ENCODE measurements at regions not wholly inside any gene's neighbourhood (a gene's known extent, or its start where the extent isn't known, plus 50 kb on each side); places are given as distances from the start of the nearest gene placed in this dataset.

DNA sequence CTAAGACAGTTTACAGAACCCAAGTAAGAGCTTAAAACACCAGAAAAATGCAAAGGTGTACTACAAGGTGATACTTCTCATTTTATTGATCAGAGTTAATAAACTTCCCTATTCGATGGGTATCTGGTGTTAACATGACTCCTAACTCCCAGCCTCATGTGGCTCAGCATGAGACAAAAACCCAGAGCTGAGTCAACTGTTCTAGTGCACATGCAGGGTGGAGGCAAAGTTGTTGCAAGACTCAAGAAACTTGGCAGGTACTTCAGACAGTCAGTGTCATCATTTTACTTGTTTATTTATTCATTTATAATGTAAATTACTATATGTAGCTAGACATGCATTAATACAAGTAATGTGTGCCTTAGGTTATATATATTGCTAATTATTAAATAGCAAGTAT lies 216.6 kb upstream of the DSEL start:
- DNase-seq: no peak
- Mint-ChIP-seq H3K27ac (no peak overlapping the region), H3K9me3 (no peaks in the 10 kb centered on the region), H3K4me3 (no peak overlapping the region), H3K4me1 (ENCODE audit: low read depth) (no peaks in the 10 kb centered on the region), H3K36me3 (ENCODE audit: low read depth) (no peaks in the 10 kb centered on the region), H3K27me3 (ENCODE audit: low read depth) (no peaks in the 10 kb centered on the region)
- intact Hi-C loops (cut with micrococcal nuclease): no loop called here
- CTCF ChIA-PET: no interaction called here

- no peaks in the 10 kb centered on the region for H3K4me1 Mint-ChIP-seq (ENCODE audit: low read depth)
- H3K27ac Mint-ChIP-seq: no peak overlapping the region
- no peak overlapping the region for H3K4me3 Mint-ChIP-seq
- intact Hi-C loops (cut with micrococcal nuclease): no loop called here
- H3K27me3 Mint-ChIP-seq (ENCODE audit: low read depth): peaks cover 3% of the 10 kb centered on the region
- no peak for DNase-seq
- no peaks in the 10 kb centered on the region for H3K9me3 Mint-ChIP-seq
- no peaks in the 10 kb centered on the region for H3K36me3 Mint-ChIP-seq (ENCODE audit: low read depth)
- CTCF ChIA-PET: no interaction called here
Observed at GRCh38 chr18:67731851-67732250, 215.3 kb upstream of the DSEL start.

GRCh38 chr18:67730886-67731285 lies 214.4 kb upstream of the DSEL start:
- no peak for DNase-seq
- Mint-ChIP-seq H3K4me3 (no peak overlapping the region), H3K4me1 (ENCODE audit: low read depth) (no peaks in the 10 kb centered on the region), H3K36me3 (ENCODE audit: low read depth) (no peaks in the 10 kb centered on the region), H3K9me3 (no peaks in the 10 kb centered on the region), H3K27me3 (ENCODE audit: low read depth) (peaks cover 8% of the 10 kb centered on the region), H3K27ac (no peak overlapping the region)
- CTCF ChIA-PET: no interaction called here
- intact Hi-C loops (cut with micrococcal nuclease): no loop called here

- CTCF ChIA-PET: no interaction called here
- Mint-ChIP-seq H3K36me3 (ENCODE audit: low read depth) (no peaks in the 10 kb centered on the region), H3K4me1 (ENCODE audit: low read depth) (no peaks in the 10 kb centered on the region), H3K27me3 (ENCODE audit: low read depth) (peaks cover 10% of the 10 kb centered on the region), H3K27ac (no peak overlapping the region), H3K9me3 (peaks cover 1% of the 10 kb centered on the region), H3K4me3 (no peak overlapping the region)
- DNase-seq: no peak
- intact Hi-C loops (cut with micrococcal nuclease): no loop called here
Observed at GRCh38 chr18:67728364-67728763, 211.8 kb upstream of the DSEL start.

- Mint-ChIP-seq H3K4me3 (no peak overlapping the region), H3K27ac (no peak overlapping the region), H3K4me1 (ENCODE audit: low read depth) (no peaks in the 10 kb centered on the region), H3K36me3 (ENCODE audit: low read depth) (no peaks in the 10 kb centered on the region), H3K27me3 (ENCODE audit: low read depth) (peaks cover 10% of the 10 kb centered on the region), H3K9me3 (peaks cover 2% of the 10 kb centered on the region)
- CTCF ChIA-PET: no interaction called here
- intact Hi-C loops (cut with micrococcal nuclease): no loop called here
- no peak for DNase-seq
Observed at GRCh38 chr18:67726882-67727281, 210.4 kb upstream of the DSEL start.

DNA sequence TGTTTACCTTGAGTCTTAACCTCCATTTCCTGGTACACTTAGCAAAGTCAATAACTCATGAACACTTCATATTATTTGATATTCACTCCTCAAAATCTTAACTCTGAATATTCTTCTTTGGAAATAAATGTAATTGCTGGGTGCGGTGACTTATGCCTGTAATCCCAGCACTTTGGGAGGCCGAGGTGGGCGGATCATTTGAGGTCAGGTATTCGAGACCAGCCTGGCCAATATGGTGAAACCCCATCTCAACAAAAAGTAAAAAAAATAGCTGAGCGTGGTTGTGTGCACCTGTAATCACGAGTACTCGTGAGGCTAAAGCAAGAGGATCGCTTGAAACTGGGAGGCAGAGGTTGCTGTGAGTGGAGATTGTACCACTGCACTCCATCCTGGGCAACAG lies 201.3 kb upstream of the DSEL start:
- CTCF ChIA-PET: no interaction called here
- Mint-ChIP-seq H3K27ac (no peak overlapping the region), H3K4me3 (no peak overlapping the region), H3K36me3 (ENCODE audit: low read depth) (no peaks in the 10 kb centered on the region), H3K27me3 (ENCODE audit: low read depth) (no peaks in the 10 kb centered on the region), H3K9me3 (no peaks in the 10 kb centered on the region), H3K4me1 (ENCODE audit: low read depth) (no peaks in the 10 kb centered on the region)
- intact Hi-C loops (cut with micrococcal nuclease): no loop called here
- DNase-seq: no peak

DNA sequence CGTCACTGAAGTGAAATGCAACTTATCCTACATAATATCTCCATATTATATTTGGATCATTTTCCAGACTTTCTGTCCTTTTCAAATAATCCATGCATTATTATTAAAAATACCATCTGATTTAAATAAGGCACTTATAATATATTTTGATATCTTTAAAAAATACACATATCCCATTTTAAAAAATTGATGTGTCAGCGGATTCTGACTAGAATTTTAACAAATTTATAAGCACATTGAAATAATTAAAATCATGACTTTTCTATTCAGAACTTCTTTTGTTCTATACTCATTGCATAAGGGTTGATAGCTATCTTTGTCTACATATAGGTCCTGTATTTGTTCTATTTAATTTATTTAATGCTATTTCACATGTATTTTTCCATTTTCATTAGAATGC lies 199.0 kb upstream of the DSEL start:
- H3K36me3 Mint-ChIP-seq (ENCODE audit: low read depth): no peaks in the 10 kb centered on the region
- no peaks in the 10 kb centered on the region for H3K9me3 Mint-ChIP-seq
- intact Hi-C loops (cut with micrococcal nuclease): no loop called here
- no peak overlapping the region for H3K27ac Mint-ChIP-seq
- H3K4me3 Mint-ChIP-seq: no peak overlapping the region
- DNase-seq: no peak
- CTCF ChIA-PET: no interaction called here
- H3K4me1 Mint-ChIP-seq (ENCODE audit: low read depth): no peaks in the 10 kb centered on the region
- H3K27me3 Mint-ChIP-seq (ENCODE audit: low read depth): no peaks in the 10 kb centered on the region

DNA sequence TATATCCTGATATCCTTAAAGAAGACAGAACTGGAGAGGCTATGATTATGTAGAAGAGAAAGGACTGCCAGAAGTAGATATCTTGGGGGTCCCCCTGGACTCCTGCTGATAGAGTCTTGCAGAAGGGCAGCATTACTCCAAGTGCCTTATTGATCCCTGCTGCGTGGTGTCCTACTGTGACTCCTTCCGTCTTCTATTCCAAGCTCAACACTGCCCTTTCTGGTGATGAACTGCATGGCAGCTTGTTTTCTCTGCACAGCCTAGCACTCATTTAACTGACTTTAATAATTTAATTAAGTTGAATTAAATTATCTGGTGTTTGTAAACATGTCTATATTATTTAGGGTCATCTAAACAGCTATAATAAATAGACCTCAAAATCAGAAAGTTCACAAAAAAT lies 194.1 kb upstream of the DSEL start:
- no peak for DNase-seq
- Mint-ChIP-seq H3K27me3 (ENCODE audit: low read depth) (peaks cover 3% of the 10 kb centered on the region), H3K9me3 (no peaks in the 10 kb centered on the region), H3K4me1 (ENCODE audit: low read depth) (no peaks in the 10 kb centered on the region), H3K4me3 (no peak overlapping the region), H3K36me3 (ENCODE audit: low read depth) (no peaks in the 10 kb centered on the region), H3K27ac (no peak overlapping the region)
- CTCF ChIA-PET: no interaction called here
- intact Hi-C loops (cut with micrococcal nuclease): no loop called here

DNA sequence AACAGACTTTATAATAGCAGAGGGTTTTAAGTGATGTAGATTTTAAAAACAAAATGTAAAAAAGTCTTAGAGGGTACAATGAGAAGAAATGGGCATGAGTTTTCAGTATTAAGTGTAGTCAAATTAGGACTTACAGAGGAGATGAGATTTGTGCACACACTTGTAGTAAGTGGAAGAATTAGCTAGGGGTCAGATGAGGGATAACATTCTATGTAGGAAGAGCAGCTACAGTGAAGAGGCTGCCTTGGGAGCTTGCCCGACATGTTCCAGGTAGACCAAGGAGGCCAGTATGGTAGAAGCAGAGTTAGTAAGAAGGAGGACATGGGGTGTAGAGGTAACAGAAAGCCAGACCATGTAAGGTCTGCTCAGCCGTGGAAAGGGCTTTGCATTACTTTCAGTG lies 189.2 kb upstream of the DSEL start:
- H3K27ac Mint-ChIP-seq: no peak overlapping the region
- no peak overlapping the region for H3K4me3 Mint-ChIP-seq
- no peaks in the 10 kb centered on the region for H3K9me3 Mint-ChIP-seq
- CTCF ChIA-PET: no interaction called here
- intact Hi-C loops (cut with micrococcal nuclease): no loop called here
- peaks cover 4% of the 10 kb centered on the region for H3K27me3 Mint-ChIP-seq (ENCODE audit: low read depth)
- no peak for DNase-seq
- H3K36me3 Mint-ChIP-seq (ENCODE audit: low read depth): no peaks in the 10 kb centered on the region
- H3K4me1 Mint-ChIP-seq (ENCODE audit: low read depth): no peaks in the 10 kb centered on the region

GRCh38 chr18:67695684-67696083 lies 179.2 kb upstream of the DSEL start:
- intact Hi-C loops (cut with micrococcal nuclease): no loop called here
- H3K27me3 Mint-ChIP-seq (ENCODE audit: low read depth): peaks cover under 1% of the 10 kb centered on the region
- CTCF ChIA-PET: no interaction called here
- no peaks in the 10 kb centered on the region for H3K4me1 Mint-ChIP-seq (ENCODE audit: low read depth)
- no peaks in the 10 kb centered on the region for H3K9me3 Mint-ChIP-seq
- no peaks in the 10 kb centered on the region for H3K36me3 Mint-ChIP-seq (ENCODE audit: low read depth)
- no peak overlapping the region for H3K27ac Mint-ChIP-seq
- H3K4me3 Mint-ChIP-seq: no peak overlapping the region
- DNase-seq: no peak

- H3K27me3 Mint-ChIP-seq (ENCODE audit: low read depth): no peaks in the 10 kb centered on the region
- H3K36me3 Mint-ChIP-seq (ENCODE audit: low read depth): no peaks in the 10 kb centered on the region
- H3K9me3 Mint-ChIP-seq: no peaks in the 10 kb centered on the region
- no peak for DNase-seq
- H3K4me3 Mint-ChIP-seq: no peak overlapping the region
- no peaks in the 10 kb centered on the region for H3K4me1 Mint-ChIP-seq (ENCODE audit: low read depth)
- CTCF ChIA-PET: no interaction called here
- no peak overlapping the region for H3K27ac Mint-ChIP-seq
- intact Hi-C loops (cut with micrococcal nuclease): no loop called here
Observed at GRCh38 chr18:67694787-67695186, 178.3 kb upstream of the DSEL start.

DNA sequence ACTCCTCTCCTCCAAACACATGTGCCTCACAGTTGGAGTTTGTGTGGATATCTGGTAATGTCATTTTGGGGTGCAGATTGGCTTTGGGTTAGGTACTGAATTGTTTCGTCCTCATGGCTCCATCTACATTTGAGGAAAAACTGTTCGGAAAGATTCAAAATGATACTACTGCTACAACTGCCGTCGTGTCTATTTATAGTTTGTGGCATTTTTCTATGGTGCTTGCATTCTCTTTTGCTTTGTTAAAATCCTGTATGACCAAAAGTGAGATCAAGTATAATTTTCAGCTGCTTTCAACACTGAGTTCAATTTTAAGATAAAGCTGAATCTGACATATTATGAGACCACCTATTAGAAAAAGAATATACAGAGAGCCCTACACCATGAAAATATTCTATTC lies 176.3 kb upstream of the DSEL start:
- Mint-ChIP-seq H3K9me3 (peaks cover 1% of the 10 kb centered on the region), H3K4me1 (ENCODE audit: low read depth) (no peaks in the 10 kb centered on the region), H3K4me3 (no peak overlapping the region), H3K27ac (no peak overlapping the region), H3K36me3 (ENCODE audit: low read depth) (no peaks in the 10 kb centered on the region), H3K27me3 (ENCODE audit: low read depth) (no peaks in the 10 kb centered on the region)
- intact Hi-C loops (cut with micrococcal nuclease): no loop called here
- CTCF ChIA-PET: no interaction called here
- no peak for DNase-seq

DNA sequence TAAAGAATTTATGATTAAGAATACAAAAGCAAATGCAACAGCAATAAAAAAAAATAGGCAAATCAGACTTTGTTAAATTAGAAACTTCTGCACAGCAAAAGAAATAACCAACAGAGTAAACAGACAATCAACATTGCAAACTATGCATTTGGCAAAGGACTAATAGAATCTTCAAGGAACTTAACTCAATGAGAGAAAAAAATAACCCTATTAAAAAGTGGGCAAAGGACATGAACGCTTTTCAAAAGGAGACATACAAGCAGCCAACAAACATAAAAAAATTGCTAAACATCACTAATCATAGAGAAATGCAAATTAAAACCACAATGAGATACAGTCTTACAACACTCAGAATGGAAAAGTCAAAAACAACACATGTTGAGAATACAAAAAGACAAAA lies 166.0 kb upstream of the DSEL start:
- no peaks in the 10 kb centered on the region for H3K4me1 Mint-ChIP-seq (ENCODE audit: low read depth)
- no peak for DNase-seq
- H3K27me3 Mint-ChIP-seq (ENCODE audit: low read depth): peaks cover 3% of the 10 kb centered on the region
- H3K9me3 Mint-ChIP-seq: no peaks in the 10 kb centered on the region
- H3K27ac Mint-ChIP-seq: no peak overlapping the region
- CTCF ChIA-PET: interaction anchor here (0.7 kb wide), 1 partner anchor 101 kb away, joined by 3 read pairs; no protein-coding TSS in a partner anchor
- intact Hi-C loops (cut with micrococcal nuclease): no loop called here
- no peak overlapping the region for H3K4me3 Mint-ChIP-seq
- no peaks in the 10 kb centered on the region for H3K36me3 Mint-ChIP-seq (ENCODE audit: low read depth)

GRCh38 chr18:67677489-67677888 lies 161.0 kb upstream of the DSEL start:
- H3K36me3 Mint-ChIP-seq (ENCODE audit: low read depth): no peaks in the 10 kb centered on the region
- no peaks in the 10 kb centered on the region for H3K9me3 Mint-ChIP-seq
- no peak for DNase-seq
- H3K27ac Mint-ChIP-seq: no peak overlapping the region
- peaks cover 6% of the 10 kb centered on the region for H3K27me3 Mint-ChIP-seq (ENCODE audit: low read depth)
- CTCF ChIA-PET: no interaction called here
- H3K4me1 Mint-ChIP-seq (ENCODE audit: low read depth): no peaks in the 10 kb centered on the region
- no peak overlapping the region for H3K4me3 Mint-ChIP-seq
- intact Hi-C loops (cut with micrococcal nuclease): no loop called here
